ENCODE measurements at regions not wholly inside any gene's neighbourhood (a gene's known extent, or its start where the extent isn't known, plus 50 kb on each side); places are given as distances from the start of the nearest gene placed in this dataset.

DNA sequence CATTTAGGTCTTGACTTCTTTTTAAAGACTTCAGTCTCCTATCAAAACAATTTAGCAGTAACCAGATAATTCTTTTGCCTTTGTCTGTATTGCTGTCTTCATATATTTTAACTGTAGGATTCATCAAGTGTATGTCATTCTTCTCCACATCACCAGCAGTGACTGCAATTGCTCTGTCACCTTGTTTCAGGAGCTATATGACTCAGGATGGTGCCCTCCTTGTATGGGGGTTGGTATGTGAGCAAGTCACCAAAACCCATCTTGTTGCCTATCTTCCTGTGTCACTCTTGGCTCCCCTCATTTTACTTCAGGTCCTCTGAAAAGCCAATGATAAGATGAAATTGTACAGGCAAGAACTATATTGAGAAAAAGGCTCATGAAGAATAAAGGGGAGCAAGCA, 256.9 kb upstream of the LUZP2 start:
- in situ Hi-C loops (cut with MboI): no loop called here
- Histone ChIP-seq H3K4me1 (ENCODE audit: insufficient read depth) (peaks cover 10% of the 10 kb centered on the region), H2AFZ (no peak overlapping the region), H3K4me2 (ENCODE audit: unreplicated experiment) (no peak overlapping the region), H3K9me3 (ENCODE audit: low read depth) (no peaks in the 10 kb centered on the region), H3K27me3 (replicated peaks; ENCODE audit: insufficient read depth) (no peaks in the 10 kb centered on the region), H3F3A (ENCODE audit: insufficient read depth) (peaks cover 10% of the 10 kb centered on the region; the same call in 1 of the 2 replicates), H4K20me1 (ENCODE audit: insufficient read depth) (no peaks in the 10 kb centered on the region), H3K4me3 (no peak overlapping the region), H3K9me2 (ENCODE audit: insufficient read depth) (no peaks in the 10 kb centered on the region), H3K9ac (no peak overlapping the region), H3K36me3 (ENCODE audit: low read depth) (no peaks in the 10 kb centered on the region), H3K27ac (no peak overlapping the region), H3K79me2 (ENCODE audit: insufficient read depth) (no peaks in the 10 kb centered on the region)
- TF ChIP-seq EZH2 (IDR thresholded peaks at IDR 0.05; ENCODE audit: insufficient read depth, poor library complexity, severe bottlenecking): no peak
- TF ChIP-seq EZH2phosphoT487 (IDR thresholded peaks at IDR 0.05; ENCODE audit: insufficient read depth, low read depth): no peak
- DNase-seq: no peak

DNA sequence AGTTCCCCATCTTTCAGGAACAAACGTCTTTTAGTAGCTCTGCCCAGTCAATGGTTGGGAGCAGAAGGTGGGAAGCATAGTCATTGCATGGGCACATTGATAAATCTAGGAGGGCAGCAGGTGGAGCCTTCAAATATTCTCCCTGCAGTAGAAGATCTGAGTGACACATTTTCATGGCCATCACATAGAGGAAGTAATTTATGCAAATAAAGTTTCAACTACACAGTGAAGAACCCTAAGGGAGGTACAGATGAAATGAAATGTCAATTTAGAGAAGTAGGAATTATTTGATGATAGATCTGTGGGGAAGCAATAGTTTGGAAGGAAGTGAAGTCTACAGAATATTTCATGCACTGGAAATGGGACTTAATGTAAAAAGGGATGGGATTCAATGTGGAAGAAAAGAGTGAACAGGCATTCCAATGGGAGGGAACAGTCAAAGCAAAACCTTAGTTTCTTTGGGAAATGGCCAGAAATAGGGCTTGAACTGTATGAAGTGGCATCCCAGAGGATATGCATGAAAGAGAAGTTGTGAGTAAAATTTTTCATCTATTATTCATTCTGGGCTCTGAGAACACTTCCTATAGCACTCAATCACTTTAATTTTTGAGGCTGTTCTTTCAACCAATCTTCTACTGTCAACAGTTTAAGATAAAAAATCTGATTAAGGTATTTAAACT, 256.2 kb upstream of the LUZP2 start:
- H3K9me2 ChIP-seq (ENCODE audit: insufficient read depth): no peaks in the 10 kb centered on the region
- H3K4me3 ChIP-seq: no peak overlapping the region
- H3K79me2 ChIP-seq (ENCODE audit: insufficient read depth): no peaks in the 10 kb centered on the region
- H2AFZ ChIP-seq: no peak overlapping the region
- no peak for DNase-seq
- H3K9me3 ChIP-seq (ENCODE audit: low read depth): no peaks in the 10 kb centered on the region
- H4K20me1 ChIP-seq (ENCODE audit: insufficient read depth): no peaks in the 10 kb centered on the region
- H3K4me1 ChIP-seq (ENCODE audit: insufficient read depth): peaks cover 10% of the 10 kb centered on the region
- no peak overlapping the region for H3K27ac ChIP-seq
- no peak overlapping the region for H3K4me2 ChIP-seq (ENCODE audit: unreplicated experiment)
- in situ Hi-C loops (cut with MboI): no loop called here
- TF ChIP-seq EZH2 (IDR thresholded peaks at IDR 0.05; ENCODE audit: insufficient read depth, poor library complexity, severe bottlenecking) (no peak), EZH2phosphoT487 (IDR thresholded peaks at IDR 0.05; ENCODE audit: insufficient read depth, low read depth) (no peak)
- H3K36me3 ChIP-seq (ENCODE audit: low read depth): no peaks in the 10 kb centered on the region
- no peaks in the 10 kb centered on the region for H3K27me3 ChIP-seq (replicated peaks; ENCODE audit: insufficient read depth)
- no peak overlapping the region for H3K9ac ChIP-seq
- 52 to 65% methylated on average over 1 of the region's 1 CpG for WGBS, 2 experiments (ENCODE audit: low coverage in 1 of 2, low lambda C conversion rate in 2 of 2, missing lambda C conversion rate in 2 of 2)
- peaks cover 10% of the 10 kb centered on the region; the same call in 1 of the 2 replicates for H3F3A ChIP-seq (ENCODE audit: insufficient read depth)

DNA sequence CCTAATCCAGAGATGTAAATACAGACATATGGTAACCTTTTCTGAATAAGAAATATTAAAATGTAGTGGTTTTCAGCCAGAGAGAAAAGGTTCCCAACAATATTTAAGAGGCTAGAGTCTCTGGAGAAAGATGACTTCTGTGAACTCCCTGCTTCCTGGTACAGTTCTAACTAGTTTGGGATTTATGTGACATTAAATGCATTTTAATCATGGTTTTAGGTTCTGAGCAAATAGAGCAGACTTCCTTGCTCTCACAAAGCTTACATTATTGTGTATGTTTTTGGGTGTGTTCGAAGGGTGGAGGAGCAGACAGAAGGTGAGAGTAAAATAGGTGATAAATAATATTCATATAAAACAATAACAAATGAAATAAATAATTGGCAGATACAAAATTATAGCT, 250.1 kb upstream of the LUZP2 start:
- H3K4me3 ChIP-seq: no peak overlapping the region
- no peak overlapping the region for H3K9ac ChIP-seq
- no peaks in the 10 kb centered on the region for H3K79me2 ChIP-seq (ENCODE audit: insufficient read depth)
- no peaks in the 10 kb centered on the region for H3F3A ChIP-seq (ENCODE audit: insufficient read depth)
- no peak overlapping the region for H3K4me2 ChIP-seq (ENCODE audit: unreplicated experiment)
- H3K27ac ChIP-seq: no peak overlapping the region
- 28 to 48% methylated on average over 1 of the region's 1 CpG for whole genome bisulfite sequencing, 2 experiments (ENCODE audit: low coverage in 1 of 2, low lambda C conversion rate in 2 of 2, missing lambda C conversion rate in 2 of 2)
- H2AFZ ChIP-seq: no peak overlapping the region
- no peaks in the 10 kb centered on the region for H3K4me1 ChIP-seq (ENCODE audit: insufficient read depth)
- no peaks in the 10 kb centered on the region for H3K36me3 ChIP-seq (ENCODE audit: low read depth)
- TF ChIP-seq EZH2phosphoT487 (IDR thresholded peaks at IDR 0.05; ENCODE audit: insufficient read depth, low read depth) (no peak), EZH2 (IDR thresholded peaks at IDR 0.05; ENCODE audit: insufficient read depth, poor library complexity, severe bottlenecking) (no peak)
- in situ Hi-C loops (cut with MboI): no loop called here
- H3K9me3 ChIP-seq (ENCODE audit: low read depth): no peaks in the 10 kb centered on the region
- H3K9me2 ChIP-seq (ENCODE audit: insufficient read depth): no peaks in the 10 kb centered on the region
- no peaks in the 10 kb centered on the region for H4K20me1 ChIP-seq (ENCODE audit: insufficient read depth)
- H3K27me3 ChIP-seq (replicated peaks; ENCODE audit: insufficient read depth): no peaks in the 10 kb centered on the region
- DNase-seq: no peak

DNA sequence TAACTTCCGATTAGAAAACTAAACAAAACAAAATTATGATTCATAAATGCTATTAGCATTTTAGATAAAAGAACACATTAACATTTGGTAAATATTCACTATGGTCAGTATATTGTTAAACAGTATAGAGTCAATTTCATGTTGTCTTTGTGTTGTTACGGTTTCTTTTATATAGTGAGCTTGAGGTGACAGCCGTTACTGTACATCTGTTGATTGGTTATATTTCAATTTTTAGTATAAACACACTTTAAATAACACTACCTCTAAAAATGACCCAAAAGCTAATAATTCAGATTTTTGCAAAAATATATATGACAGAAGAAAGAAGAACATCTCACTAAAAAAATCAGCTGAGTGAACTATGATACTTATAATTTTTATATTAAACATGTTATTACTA, 249.0 kb upstream of the LUZP2 start:
- Histone ChIP-seq H3K9me3 (ENCODE audit: low read depth) (no peaks in the 10 kb centered on the region), H3K27ac (no peak overlapping the region), H3K9ac (no peak overlapping the region), H4K20me1 (ENCODE audit: insufficient read depth) (no peaks in the 10 kb centered on the region), H3K36me3 (ENCODE audit: low read depth) (no peaks in the 10 kb centered on the region), H2AFZ (no peak overlapping the region), H3K4me3 (no peak overlapping the region), H3F3A (ENCODE audit: insufficient read depth) (no peaks in the 10 kb centered on the region), H3K27me3 (replicated peaks; ENCODE audit: insufficient read depth) (no peaks in the 10 kb centered on the region), H3K9me2 (ENCODE audit: insufficient read depth) (no peaks in the 10 kb centered on the region), H3K4me1 (ENCODE audit: insufficient read depth) (no peaks in the 10 kb centered on the region), H3K79me2 (ENCODE audit: insufficient read depth) (no peaks in the 10 kb centered on the region), H3K4me2 (ENCODE audit: unreplicated experiment) (no peak overlapping the region)
- in situ Hi-C loops (cut with MboI): no loop called here
- 69% methylated on average over 3 of the region's 3 CpGs for WGBS, 2 experiments (ENCODE audit: low coverage in 1 of 2, low lambda C conversion rate in 2 of 2, missing lambda C conversion rate in 2 of 2)
- TF ChIP-seq EZH2phosphoT487 (IDR thresholded peaks at IDR 0.05; ENCODE audit: insufficient read depth, low read depth) (no peak), EZH2 (IDR thresholded peaks at IDR 0.05; ENCODE audit: insufficient read depth, poor library complexity, severe bottlenecking) (no peak)
- no peak for DNase-seq

DNA sequence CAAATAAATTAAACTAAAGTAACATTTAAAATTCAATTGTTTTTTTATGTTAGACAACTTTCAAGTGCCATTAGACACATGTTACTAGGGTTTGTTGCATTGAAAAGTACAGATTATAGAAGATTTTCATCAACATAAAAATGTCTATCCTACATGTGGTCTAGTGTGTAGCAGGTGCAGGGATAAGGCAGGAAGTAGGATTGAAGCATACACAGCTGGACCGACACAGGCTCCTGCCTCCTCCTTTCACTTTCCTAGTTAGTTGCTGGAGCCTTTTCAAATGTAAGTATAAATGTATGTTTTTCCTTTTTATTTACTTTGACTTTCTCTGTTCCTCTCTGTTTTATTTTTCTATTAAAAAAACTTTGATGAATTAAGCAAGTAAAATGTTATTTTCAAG, 246.9 kb upstream of the LUZP2 start:
- 85 to 90% methylated on average over 1 of the region's 1 CpG for WGBS, 2 experiments (ENCODE audit: low coverage in 1 of 2, low lambda C conversion rate in 2 of 2, missing lambda C conversion rate in 2 of 2)
- in situ Hi-C loops (cut with MboI): no loop called here

More for the DNA sequence above, 246.9 kb upstream of the LUZP2 start:
- H3F3A ChIP-seq (ENCODE audit: insufficient read depth): no peaks in the 10 kb centered on the region
- no peak overlapping the region for H3K4me3 ChIP-seq
- H3K9ac ChIP-seq: no peak overlapping the region
- H3K9me2 ChIP-seq (ENCODE audit: insufficient read depth): no peaks in the 10 kb centered on the region
- no peak overlapping the region for H2AFZ ChIP-seq
- H3K4me1 ChIP-seq (ENCODE audit: insufficient read depth): no peaks in the 10 kb centered on the region
- no peaks in the 10 kb centered on the region for H3K9me3 ChIP-seq (ENCODE audit: low read depth)
- H3K36me3 ChIP-seq (ENCODE audit: low read depth): no peaks in the 10 kb centered on the region
- H3K4me2 ChIP-seq (ENCODE audit: unreplicated experiment): no peak overlapping the region
- no peaks in the 10 kb centered on the region for H3K27me3 ChIP-seq (replicated peaks; ENCODE audit: insufficient read depth)
- no peak for TF ChIP-seq EZH2 (IDR thresholded peaks at IDR 0.05; ENCODE audit: insufficient read depth, poor library complexity, severe bottlenecking)
- TF ChIP-seq EZH2phosphoT487 (IDR thresholded peaks at IDR 0.05; ENCODE audit: insufficient read depth, low read depth): no peak
- H4K20me1 ChIP-seq (ENCODE audit: insufficient read depth): no peaks in the 10 kb centered on the region
- no peak overlapping the region for H3K27ac ChIP-seq
- DNase-seq: no peak
- no peaks in the 10 kb centered on the region for H3K79me2 ChIP-seq (ENCODE audit: insufficient read depth)

All from GM23248 (cell line).